ENCODE measurements at regions not wholly inside any gene's neighbourhood (a gene's known extent, or its start where the extent isn't known, plus 50 kb on each side); places are given as distances from the start of the nearest gene placed in this dataset.

DNA sequence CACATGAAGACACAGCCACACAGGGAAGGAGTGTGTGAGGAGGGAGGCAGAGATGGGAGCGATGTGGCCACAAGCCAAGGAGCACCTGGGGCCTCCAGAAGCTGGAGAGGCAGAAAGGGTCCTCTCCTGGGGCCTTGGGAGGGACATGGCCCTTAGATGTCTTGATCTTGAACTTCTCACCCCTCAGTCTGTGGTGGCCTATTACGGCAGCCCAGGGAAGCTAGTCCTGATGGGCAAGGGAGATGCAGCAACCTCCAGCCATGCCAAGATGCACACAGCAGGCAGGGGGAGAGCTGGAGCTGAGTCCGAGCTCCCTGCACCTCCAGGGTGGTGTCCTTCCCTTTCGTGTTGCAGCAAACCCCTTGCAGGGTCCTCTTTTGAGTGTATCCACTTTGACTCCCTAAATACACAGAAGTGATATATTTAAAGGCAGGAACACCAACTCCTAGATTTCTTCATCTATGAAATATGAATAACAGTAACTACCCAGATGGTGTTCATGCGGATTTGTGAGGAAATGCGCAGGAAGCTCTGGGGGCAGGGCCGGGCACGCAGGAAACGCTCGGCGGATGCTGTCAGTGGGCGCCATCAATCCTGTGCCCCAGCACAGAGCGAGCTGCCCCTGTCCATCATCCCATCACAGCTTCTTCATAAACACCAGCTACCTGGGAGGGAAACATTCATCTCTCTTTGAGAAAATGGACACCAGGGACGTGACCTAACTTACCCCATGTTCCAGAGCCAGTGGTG is 230.4 kb upstream of the MYT1L start:
- ChIA-PET CTCF (no interaction called here), POLR2A (ENCODE audit: unreplicated experiment) (no interaction called here)
- no peak overlapping the region for H3K4ac ChIP-seq (ENCODE audit: low read depth, low read length)
- H2AK9ac ChIP-seq (replicated peaks; ENCODE audit: low read depth, low read length, poor library complexity): no peak overlapping the region
- no peak overlapping the region for H4K8ac ChIP-seq (ENCODE audit: low read depth in 2 of 2, low read length in 2 of 2)
- H4K5ac ChIP-seq (ENCODE audit: low read depth, low read length): no peak overlapping the region
- no peak overlapping the region for H3K9ac ChIP-seq (ENCODE audit: low read depth, low read length)
- no peak overlapping the region for H2AK5ac ChIP-seq (ENCODE audit: low read depth, low read length)
- no peak overlapping the region for H2BK120ac ChIP-seq (ENCODE audit: low read depth, low read length)
- in situ Hi-C loops (cut with MboI; ENCODE audit: low sequenced_read_pairs) (no loop called here), dilution Hi-C loops (cut with HindIII; ENCODE audit: low sequenced_read_pairs, unreplicated experiment) (no loop called here), intact Hi-C loops (cut with micrococcal nuclease) (no loop called here)
- H2AFZ ChIP-seq (replicated peaks; ENCODE audit: low read length, poor library complexity): no peak overlapping the region
- H3K9me1 ChIP-seq (ENCODE audit: insufficient read depth, low read length): no peaks in the 10 kb centered on the region
- H3K27me3 ChIP-seq (ENCODE audit: control insufficient read depth, insufficient read depth, low read length): no peaks in the 10 kb centered on the region
- no TSS peak for BruUV-seq (replicated peaks)
- DNase-seq: no peak
- H3K14ac ChIP-seq (replicated peaks; ENCODE audit: low read depth, low read length): no peak overlapping the region
- H4K20me1 ChIP-seq (ENCODE audit: insufficient read depth, low read length): no peaks in the 10 kb centered on the region
- no CpG with 5 or more reads among the region's 14 CpGs for WGBS, 2 experiments (ENCODE audit: extremely low coverage in 2 of 2, insufficient read length in 1 of 2)
- TF ChIP-seq CHD1 (IDR thresholded peaks at IDR 0.05; ENCODE audit: low read depth, low read length) (no peak), MXI1 (IDR thresholded peaks at IDR 0.05; ENCODE audit: borderline replicate concordance, low read depth, low read length) (no peak), FOS (IDR thresholded peaks at IDR 0.05; ENCODE audit: low read depth, low read length) (no peak), MAFK (IDR thresholded peaks at IDR 0.05; ENCODE audit: low read depth, low read length) (no peak)
- H3K56ac ChIP-seq (ENCODE audit: extremely low read depth, insufficient read depth, low read length): no peak overlapping the region
- no peaks in the 10 kb centered on the region for H3K36me3 ChIP-seq (ENCODE audit: control insufficient read depth, insufficient read depth, low read length)
- H2BK20ac ChIP-seq (ENCODE audit: low read depth, low read length): no peak overlapping the region
- H3K23ac ChIP-seq (ENCODE audit: low read depth, low read length): no peak overlapping the region
- H3K4me3 ChIP-seq (ENCODE audit: insufficient read depth, low read depth, low read length): no peak overlapping the region
- H3K4me1 ChIP-seq (ENCODE audit: control insufficient read depth, insufficient read depth, low read length): no peaks in the 10 kb centered on the region
- no peak overlapping the region for H4K91ac ChIP-seq (ENCODE audit: insufficient read depth, low read depth, low read length)
- H3K9me3 ChIP-seq (ENCODE audit: control insufficient read depth, insufficient read depth, low read length): peaks cover 62% of the 10 kb centered on the region
- no peak overlapping the region for H3K4me2 ChIP-seq (ENCODE audit: low read depth, low read length)
- H3K79me1 ChIP-seq (ENCODE audit: low read depth in 1 of 2, low read length in 2 of 2): no peaks in the 10 kb centered on the region
- H3K27ac ChIP-seq (ENCODE audit: insufficient read depth, low read length): no peak overlapping the region
- H2BK5ac ChIP-seq (ENCODE audit: low read depth, low read length, poor library complexity, severe bottlenecking): no peak overlapping the region
- no peak for ATAC-seq (ENCODE audit: low read depth)
- H2BK15ac ChIP-seq (ENCODE audit: low read depth, low read length): no peak overlapping the region
- H3K18ac ChIP-seq (ENCODE audit: low read depth, low read length): no peak overlapping the region
